ENCODE measurements at regions not wholly inside any gene's neighbourhood (a gene's known extent, or its start where the extent isn't known, plus 50 kb on each side); places are given as distances from the start of the nearest gene placed in this dataset.
"Not testable (repeated sequence)": the region's sequence is repeated elsewhere in the genome, so short reads cannot be mapped to it uniquely, and the experiment has no call there.

GRCh38 chr4:75287738-75288517 is 226.3 kb downstream of the RCHY1 start:
- no peak for DNase-seq

GRCh38 chr4:75285837-75286236 is 228.4 kb downstream of the RCHY1 start:
- DNase-seq, result no peak

DNA sequence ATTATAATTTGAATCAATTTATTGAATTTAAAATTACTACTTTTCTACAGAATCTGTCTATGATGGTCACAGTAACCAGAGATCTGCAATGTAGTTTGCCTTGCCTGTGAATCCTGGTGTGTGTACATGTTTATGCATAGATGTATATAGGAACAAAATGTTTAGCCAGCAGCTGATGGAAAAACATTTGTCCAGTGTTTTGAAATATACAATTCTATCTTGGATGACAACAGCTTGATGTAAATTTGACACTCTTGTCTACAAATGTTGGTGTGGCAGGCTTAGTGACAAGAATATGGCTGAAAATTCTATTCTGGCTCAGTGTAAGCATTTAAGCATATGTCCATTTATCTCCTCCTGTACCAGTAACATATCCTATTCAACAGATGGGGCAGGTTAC is 229.4 kb downstream of the RCHY1 start:
- DNase-seq, result no peak

- DNase-seq, result not testable (repeated sequence)
Observed at GRCh38 chr4:75280461-75280860, 233.7 kb downstream of the RCHY1 start.

DNA sequence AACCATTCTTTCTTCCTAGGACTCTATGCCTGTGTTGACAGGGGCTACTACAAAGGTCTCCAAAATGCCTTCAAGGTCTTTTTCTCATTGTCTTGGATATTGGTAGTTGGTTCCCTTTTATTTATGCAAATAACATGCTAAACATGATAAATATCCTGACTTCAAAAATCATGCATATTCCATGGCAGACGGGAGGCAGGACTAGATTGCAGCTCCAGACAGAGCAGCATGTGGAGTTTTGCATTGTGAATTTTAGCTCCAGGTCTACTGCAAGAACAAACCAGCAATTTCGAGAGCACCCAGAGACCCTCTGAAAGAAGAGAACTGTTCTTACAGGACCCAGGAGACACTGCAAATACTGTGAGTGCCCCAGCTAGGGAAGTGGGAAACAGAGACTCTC is 254.9 kb downstream of the RCHY1 start:
- no peak for DNase-seq

- no peak for DNase-seq
Observed at GRCh38 chr4:75255261-75255660, 258.9 kb downstream of the RCHY1 start.

- no peak for DNase-seq
Observed at GRCh38 chr4:75254745-75255144, 259.5 kb downstream of the RCHY1 start.

DNA sequence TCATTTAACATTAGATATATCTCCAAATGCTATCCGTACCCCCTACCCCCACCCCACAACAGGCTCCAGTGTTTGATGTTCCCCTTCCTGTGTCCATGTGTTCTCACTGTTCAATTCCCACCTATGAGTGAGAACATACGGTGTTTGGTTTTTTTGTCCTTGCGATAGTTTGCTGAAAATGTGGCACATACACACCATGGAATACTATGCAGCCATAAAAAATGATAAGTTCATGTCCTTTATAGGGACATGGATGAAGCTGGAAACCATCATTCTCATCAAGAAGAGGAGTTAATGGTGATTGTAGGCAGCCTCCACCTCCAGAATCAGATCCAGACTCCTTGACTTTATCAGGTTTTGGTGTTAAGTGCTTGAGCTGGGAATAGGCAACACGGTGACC is 261.1 kb downstream of the RCHY1 start:
- DNase-seq, result not testable (repeated sequence)

- DNase-seq, result no peak
Observed at GRCh38 chr4:75251547-75251946, 262.7 kb downstream of the RCHY1 start.

GRCh38 chr4:75249739-75250138 is 264.5 kb downstream of the RCHY1 start:
- DNase-seq, result no peak

- DNase-seq, result no peak
Observed at GRCh38 chr4:75248770-75249407, 265.3 kb downstream of the RCHY1 start.

- DNase-seq, result no peak
Observed at GRCh38 chr4:75244325-75244724, 269.9 kb downstream of the RCHY1 start.

DNA sequence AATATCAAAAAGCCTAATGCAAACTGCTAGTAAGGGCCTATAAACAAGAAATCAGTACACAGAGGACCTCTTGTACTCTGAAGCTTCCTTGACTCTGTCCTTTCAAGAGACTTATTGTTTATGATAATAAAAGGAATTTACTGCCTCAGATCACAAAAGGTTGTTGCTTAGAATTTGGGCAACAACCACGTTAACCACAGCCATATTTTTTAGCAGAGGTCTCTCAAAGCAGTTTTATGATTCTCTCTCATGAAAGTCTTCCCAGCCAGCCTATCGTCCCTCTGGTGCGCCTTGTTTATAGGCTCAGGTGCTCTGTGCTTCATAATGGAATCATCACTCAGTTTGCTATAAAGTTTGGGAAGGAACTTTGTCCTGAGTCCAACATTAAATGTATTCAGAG is 270.6 kb downstream of the RCHY1 start:
- no peak for DNase-seq

GRCh38 chr4:75235359-75235951 is 278.7 kb downstream of the RCHY1 start:
- DNase-seq, result no peak

GRCh38 chr4:75232546-75232945 is 281.7 kb downstream of the RCHY1 start:
- no peak for DNase-seq

DNA sequence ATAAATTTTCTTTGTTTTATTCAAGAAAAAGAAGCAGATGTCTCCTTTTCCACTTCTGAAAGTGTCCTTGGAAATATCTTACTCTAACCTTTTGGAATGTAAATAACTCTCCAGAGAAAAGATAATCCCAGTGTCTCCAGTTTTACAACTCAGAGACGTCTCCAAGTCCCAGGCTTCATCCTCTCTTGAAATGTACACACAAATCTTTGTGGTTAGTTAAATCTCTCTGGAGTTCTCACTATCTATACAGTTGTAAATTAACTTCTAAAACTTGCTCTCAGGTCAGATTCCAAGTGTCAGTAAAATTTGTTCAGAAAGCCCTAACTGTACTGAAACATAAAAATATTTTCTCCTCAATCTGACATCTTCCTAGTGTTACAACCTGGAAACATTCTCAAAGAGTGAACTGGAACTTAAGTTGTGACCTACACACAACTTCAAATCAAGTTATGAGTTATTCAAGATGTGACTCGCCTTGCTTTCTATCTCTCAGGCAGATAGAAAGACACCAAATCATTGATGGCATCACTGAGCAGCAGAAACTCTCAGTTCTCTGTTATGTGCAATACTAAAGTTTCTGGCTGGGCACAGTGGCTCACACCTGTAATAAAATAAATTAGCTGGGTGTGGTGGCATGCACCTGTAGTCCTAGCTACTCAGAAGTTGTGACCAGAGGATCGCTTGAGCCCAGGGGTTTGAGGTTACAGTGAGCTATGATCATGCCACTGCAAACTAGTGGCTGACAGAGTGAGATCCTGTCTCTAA is 284.2 kb downstream of the RCHY1 start:
- no peak for DNase-seq

DNA sequence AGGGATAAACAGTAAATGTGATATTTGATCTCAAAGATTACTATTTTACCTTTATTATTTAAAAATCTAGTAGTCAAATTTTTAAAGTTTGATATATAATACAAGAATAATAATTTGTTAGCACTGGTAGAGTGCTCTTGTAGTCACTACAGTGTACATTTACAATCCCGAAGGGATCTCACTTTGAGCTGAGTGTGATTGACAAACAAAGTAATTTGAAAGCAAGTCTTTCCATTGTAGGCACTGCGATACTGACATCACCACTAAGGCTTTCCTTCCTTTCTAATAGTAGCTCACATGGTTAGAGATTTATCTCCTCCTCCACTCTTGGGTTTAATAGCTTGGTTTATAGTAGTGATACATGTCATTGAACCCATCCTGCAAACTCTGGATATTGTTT is 280.6 kb downstream of the PARM1 start:
- no peak for DNase-seq

GRCh38 chr4:75211422-75211821 is 278.5 kb downstream of the PARM1 start:
- DNase-seq, result no peak

DNA sequence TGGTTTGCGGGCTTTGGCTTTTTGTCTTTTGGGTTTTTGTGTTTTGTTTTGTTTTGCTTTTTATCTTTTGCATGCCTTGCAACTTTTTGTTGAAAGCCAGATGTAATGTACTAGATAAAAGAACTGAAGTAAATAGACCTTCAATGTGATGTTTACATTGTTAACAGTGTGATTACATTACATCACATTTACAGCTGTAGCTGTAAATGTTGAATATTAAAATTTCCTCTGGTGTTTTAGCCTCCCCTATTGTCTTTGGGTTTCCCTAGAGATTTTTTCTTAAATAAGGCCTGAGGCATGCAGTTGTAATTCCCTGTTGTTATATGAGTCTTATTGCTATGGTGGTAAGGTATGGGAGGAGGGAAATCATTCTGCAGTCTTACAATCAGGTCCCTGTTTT is 275.0 kb downstream of the PARM1 start:
- DNase-seq, result no peak

GRCh38 chr4:75195111-75195510 is 262.2 kb downstream of the PARM1 start:
- no peak for DNase-seq

- DNase-seq, result no peak
Observed at GRCh38 chr4:75194180-75194579, 261.3 kb downstream of the PARM1 start.

GRCh38 chr4:75192182-75192581 is 259.3 kb downstream of the PARM1 start:
- DNase-seq, result not testable (repeated sequence)

DNA sequence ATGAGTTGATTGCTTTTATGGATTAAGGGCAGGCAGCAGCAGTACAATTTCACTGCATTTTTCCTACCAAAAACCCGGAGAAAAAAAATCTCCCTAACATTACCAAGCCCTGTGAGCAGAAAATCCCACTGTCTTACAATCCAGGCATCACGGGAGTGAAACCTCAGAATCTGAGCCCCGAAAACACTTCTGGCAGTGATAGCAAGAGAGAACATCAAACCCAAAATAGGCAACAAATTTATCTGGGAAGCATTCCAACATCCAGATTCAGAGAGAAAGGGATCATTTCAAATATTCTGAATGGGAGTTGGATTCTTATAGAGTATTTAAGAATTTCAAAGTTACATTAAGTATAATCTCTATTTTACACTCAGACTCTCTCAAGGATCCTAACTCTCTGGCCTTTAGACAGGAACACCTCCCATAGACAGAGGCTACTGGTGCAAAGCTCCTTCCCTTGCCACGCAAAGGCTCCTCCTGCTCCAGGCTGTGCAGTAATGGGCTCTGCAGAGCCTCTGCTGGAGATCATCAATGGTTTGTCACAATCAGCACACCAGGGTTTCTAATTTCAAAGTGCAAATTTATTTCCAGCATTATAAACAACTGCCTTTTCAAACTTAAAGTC is 256.9 kb downstream of the PARM1 start:
- no peak for DNase-seq
